Loucy (cell line): ENCODE measurements at regions not wholly inside any gene's neighbourhood (a gene's known extent, or its start where the extent isn't known, plus 50 kb on each side); places are given as distances from the start of the nearest gene placed in this dataset.

ENCODE experiments used
- H2AFZ ChIP-seq: fragments of 200-600 bp; sonication (generic); 2 replicates; pipeline ENCODE4 v1.6.0; 2016; ENCODE audit warnings: antibody characterized with exemption, mild to moderate bottlenecking, low read length, moderate library complexity
- H3F3A ChIP-seq: fragments of 200-600 bp; 2 replicates; pipeline ENCODE4 v1.6.0; 2016; ENCODE audit warnings: antibody characterized with exemption, low read depth, mild to moderate bottlenecking
- H3K27me3 ChIP-seq: fragments of 200-600 bp; sonication (generic); 2 replicates; pipeline ENCODE4 v1.6.1; 2014; ENCODE audit warnings: low read length, mild to moderate bottlenecking; ENCODE audit not compliant: insufficient read depth, poor library complexity, severe bottlenecking
- H3K36me3 ChIP-seq: fragments of 200-600 bp; sonication (generic); 2 replicates; pipeline ENCODE4 v1.6.1; 2016; ENCODE audit warnings: low read length; ENCODE audit not compliant: insufficient read depth
- H3K4me1 ChIP-seq: fragments of 200-600 bp; sonication (generic); 2 replicates; pipeline ENCODE4 v1.5.1; 2014; ENCODE audit warnings: low read length, mild to moderate bottlenecking; ENCODE audit not compliant: insufficient read depth, poor library complexity, severe bottlenecking
- H3K4me2 ChIP-seq: fragments of 200-600 bp; sonication (generic); 2 replicates; pipeline ENCODE4 v1.6.0; 2014; ENCODE audit warnings: antibody characterized with exemption, low read length, low read depth, mild to moderate bottlenecking; ENCODE audit not compliant: poor library complexity, severe bottlenecking
- H3K4me3 ChIP-seq: fragments of 200-600 bp; sonication (generic); 2 replicates; pipeline ENCODE4 v1.5.1; 2014; ENCODE audit warnings: low read length, mild to moderate bottlenecking, mixed read lengths; ENCODE audit not compliant: poor library complexity, severe bottlenecking
- H3K79me2 ChIP-seq: fragments of 200-600 bp; sonication (generic); 2 replicates; pipeline ENCODE4 v1.6.1; 2014; ENCODE audit warnings: low read length; ENCODE audit not compliant: insufficient read depth
- H3K9ac ChIP-seq: fragments of 200-600 bp; sonication (generic); 2 replicates; pipeline ENCODE4 v1.6.0; 2014; ENCODE audit warnings: mild to moderate bottlenecking, low read depth, low read length, moderate library complexity; ENCODE audit not compliant: poor library complexity, severe bottlenecking
- H3K9me2 ChIP-seq: fragments of 200-600 bp; sonication (generic); replicated peaks from 2 replicates; pipeline ENCODE4 v1.6.1; 2016; ENCODE audit warnings: low read depth, low read length, mixed read lengths
- H3K9me3 ChIP-seq: fragments of 200-600 bp; sonication (generic); 2 replicates; pipeline ENCODE4 v1.6.1; 2014; ENCODE audit warnings: mild to moderate bottlenecking, antibody characterized with exemption, low read length, low read depth; ENCODE audit not compliant: insufficient read depth
- H4K20me1 ChIP-seq: fragments of 200-600 bp; sonication (generic); 2 replicates; pipeline ENCODE4 v1.6.0; 2014; ENCODE audit warnings: antibody characterized with exemption, low read length, mild to moderate bottlenecking; ENCODE audit not compliant: insufficient read depth, poor library complexity, severe bottlenecking
- CTCF ChIP-seq: fragments of 200-600 bp; sonication (generic); conservative IDR thresholded peaks from 2 replicates; pipeline ENCODE4 v1.5.1; 2014; ENCODE audit warnings: mild to moderate bottlenecking, antibody characterized with exemption, low read length
- EZH2phosphoT487 ChIP-seq: fragments of 200-600 bp; IDR thresholded peaks from 2 replicates; pipeline ENCODE4 v1.6.1; 2018; ENCODE audit warnings: antibody characterized with exemption, mild to moderate bottlenecking, moderate library complexity, borderline replicate concordance

DNA sequence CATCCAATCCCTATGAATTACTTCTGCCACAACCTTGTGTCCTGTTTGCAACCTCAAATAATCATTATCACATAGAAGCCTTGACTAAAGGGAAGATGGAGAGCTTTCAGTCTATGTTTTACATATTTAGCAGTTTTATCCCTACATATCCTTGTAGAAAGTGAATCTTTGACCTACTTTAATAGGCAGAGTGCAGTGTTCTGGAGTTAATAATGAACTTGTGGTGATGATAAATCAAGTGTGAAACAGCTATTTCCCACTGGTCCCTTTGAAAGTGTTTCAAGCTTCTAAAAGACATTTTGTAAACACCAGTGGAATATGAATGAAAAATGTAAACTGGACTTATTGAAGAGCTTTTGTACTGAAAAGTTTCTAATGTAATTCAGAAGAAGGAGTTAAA lies 406.7 kb downstream of the GABRG2 start:
- Histone ChIP-seq H3K4me2 (no peak overlapping the region), H4K20me1 (no peaks in the 10 kb centered on the region), H3K9me3 (no peaks in the 10 kb centered on the region), H3K4me3 (no peak overlapping the region), H3K9ac (no peak overlapping the region), H3K79me2 (no peaks in the 10 kb centered on the region), H2AFZ (no peak overlapping the region), H3F3A (no peaks in the 10 kb centered on the region), H3K27me3 (no peaks in the 10 kb centered on the region), H3K9me2 (no peaks in the 10 kb centered on the region), H3K36me3 (no peaks in the 10 kb centered on the region), H3K4me1 (no peaks in the 10 kb centered on the region)
- TF ChIP-seq EZH2phosphoT487 (no peak), CTCF (no peak)

DNA sequence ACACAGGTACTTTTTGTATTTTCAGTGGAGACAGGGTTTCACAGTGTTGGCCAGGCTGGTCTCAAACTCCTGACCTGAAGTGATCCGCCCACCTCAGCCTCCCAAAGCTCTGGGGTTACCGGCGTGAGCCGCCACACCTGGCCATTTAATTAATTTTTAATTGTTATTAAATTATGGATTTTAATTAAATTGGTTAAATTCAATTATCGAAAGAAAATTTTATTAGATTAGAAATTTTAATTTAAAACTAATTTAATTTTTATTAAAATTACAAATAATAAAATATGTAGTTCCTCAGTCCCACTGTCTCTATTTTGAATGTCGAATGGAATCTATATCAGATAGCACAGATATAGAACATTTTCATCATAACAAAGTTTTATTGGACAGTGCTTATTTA lies 416.5 kb downstream of the GABRG2 start:
- no peaks in the 10 kb centered on the region for H3K9me3 ChIP-seq
- H2AFZ ChIP-seq, result no peak overlapping the region
- H3K4me3 ChIP-seq, result no peak overlapping the region
- no peaks in the 10 kb centered on the region for H3K27me3 ChIP-seq
- no peak overlapping the region for H3K9ac ChIP-seq
- H3K4me1 ChIP-seq, result no peaks in the 10 kb centered on the region
- no peaks in the 10 kb centered on the region for H3K79me2 ChIP-seq
- no peaks in the 10 kb centered on the region for H3K36me3 ChIP-seq
- no peaks in the 10 kb centered on the region for H3K9me2 ChIP-seq
- no peak overlapping the region for H3K4me2 ChIP-seq
- no peak for TF ChIP-seq EZH2phosphoT487
- TF ChIP-seq CTCF, result no peak
- H4K20me1 ChIP-seq, result no peaks in the 10 kb centered on the region
- H3F3A ChIP-seq, result no peaks in the 10 kb centered on the region

GRCh38 chr5:162484986-162485385 lies 417.4 kb downstream of the GABRG2 start:
- Histone ChIP-seq H3K4me1 (no peaks in the 10 kb centered on the region), H3K79me2 (no peaks in the 10 kb centered on the region), H3K4me3 (no peak overlapping the region), H3F3A (no peaks in the 10 kb centered on the region), H4K20me1 (no peaks in the 10 kb centered on the region), H3K9me3 (no peaks in the 10 kb centered on the region), H2AFZ (no peak overlapping the region), H3K36me3 (no peaks in the 10 kb centered on the region), H3K4me2 (no peak overlapping the region), H3K27me3 (no peaks in the 10 kb centered on the region), H3K9me2 (no peaks in the 10 kb centered on the region), H3K9ac (no peak overlapping the region)
- TF ChIP-seq EZH2phosphoT487, result no peak
- no peak for TF ChIP-seq CTCF
